ENCODE measurements at regions not wholly inside any gene's neighbourhood (a gene's known extent, or its start where the extent isn't known, plus 50 kb on each side); places are given as distances from the start of the nearest gene placed in this dataset.

- H3K4ac ChIP-seq (replicated peaks; ENCODE audit: insufficient read length, low read depth, low read length) = no peak overlapping the region
- DNase-seq (ENCODE audit: low read depth in 1 of 2, low spot score in 2 of 2) = peak; percentile 9 to 62
- no peak overlapping the region for H3K9ac ChIP-seq (replicated peaks in 1 of 4; ENCODE audit: extremely low read depth in 1 of 4, low read depth in 3 of 4, low read length in 3 of 4)
- H3K27me3 ChIP-seq (replicated peaks in 1 of 4; ENCODE audit: control insufficient read depth in 3 of 4, extremely low read depth in 1 of 4, insufficient read depth in 3 of 4, low read length in 3 of 4) = no peaks in the 10 kb centered on the region
- ChIA-PET POLR2A (ENCODE audit: partially characterized antibody) (no interaction called here), CTCF (ENCODE audit: partially characterized antibody) (interaction anchor here (0.5 to 1.6 kb wide), 8 partner anchors 23 to 1475 kb away, joined by 3 to 5 read pairs (median 3); no protein-coding TSS in a partner anchor)
- no peak overlapping the region for H3K4me2 ChIP-seq (ENCODE audit: insufficient read depth in 1 of 2, low read depth in 2 of 2, low read length in 2 of 2)
- no peak overlapping the region for H2BK20ac ChIP-seq (ENCODE audit: low read length)
- 81% methylated on average over 9 of the region's 9 CpGs; no CpG with 5 or more reads in 1 of the 2 experiments for WGBS, 2 experiments (ENCODE audit: extremely low coverage in 1 of 2, insufficient coverage in 1 of 2, insufficient read length in 1 of 2, insufficient replicate concordance in 2 of 2, low coverage in 1 of 2, low lambda C conversion rate in 2 of 2, missing lambda C conversion rate in 1 of 2)
- no peak overlapping the region for H3K23ac ChIP-seq (ENCODE audit: insufficient read length)
- no peak overlapping the region for H2BK15ac ChIP-seq (ENCODE audit: low read length)
- H3K23me2 ChIP-seq (ENCODE audit: low read depth, low read length) = no peaks in the 10 kb centered on the region
- H3K4me3 ChIP-seq (ENCODE audit: extremely low read depth in 1 of 4, insufficient read depth in 2 of 4, low read depth in 3 of 4, low read length in 4 of 4) = no peak overlapping the region
- no peak overlapping the region for H3K14ac ChIP-seq (ENCODE audit: insufficient read length)
- no peak overlapping the region for H2BK5ac ChIP-seq (ENCODE audit: low read depth, low read length)
- no peak overlapping the region for H4K91ac ChIP-seq (replicated peaks; ENCODE audit: insufficient read length, low read length)
- H3K79me2 ChIP-seq (ENCODE audit: control insufficient read depth in 1 of 2, insufficient read depth in 2 of 2, low read length in 2 of 2) = no peaks in the 10 kb centered on the region
- no peaks in the 10 kb centered on the region for H4K20me1 ChIP-seq (replicated peaks in 1 of 2; ENCODE audit: control insufficient read depth in 1 of 2, insufficient read depth in 2 of 2, low read length in 2 of 2)
- no peak overlapping the region for H2BK12ac ChIP-seq (ENCODE audit: low read depth, low read length)
- no peaks in the 10 kb centered on the region for H3K79me1 ChIP-seq (ENCODE audit: low read depth, low read length)
- no peaks in the 10 kb centered on the region for H3K9me3 ChIP-seq (ENCODE audit: insufficient read depth in 2 of 2, low read depth in 1 of 2, low read length in 1 of 2)
- H3K18ac ChIP-seq (ENCODE audit: extremely low read depth, low read length) = no peak overlapping the region
- no peak overlapping the region for H4K5ac ChIP-seq (ENCODE audit: insufficient read length, low read depth, low read length)
- H3K4me1 ChIP-seq (replicated peaks in 1 of 4; ENCODE audit: control insufficient read depth in 3 of 4, insufficient read depth in 4 of 4, low read length in 3 of 4) = no peaks in the 10 kb centered on the region; a peak in 1 of 7 replicates
- FAIRE-seq = peak; percentile 39
- no peak overlapping the region for H3K56ac ChIP-seq (replicated peaks; ENCODE audit: insufficient read length, low read depth, low read length)
- H3K36me3 ChIP-seq (ENCODE audit: control insufficient read depth in 2 of 4, insufficient read depth in 4 of 4, low read length in 3 of 4) = no peaks in the 10 kb centered on the region
- no peak overlapping the region for H2BK120ac ChIP-seq (replicated peaks; ENCODE audit: low read depth, low read length)
- no peak overlapping the region for H3K27ac ChIP-seq (ENCODE audit: low read depth, low read length)
- TF ChIP-seq TEAD4 (IDR thresholded peaks at IDR 0.05; ENCODE audit: low read depth, low read length) (peak; percentile 54; the same call in 1 of the 2 replicates), NRF1 (IDR thresholded peaks at IDR 0.05; ENCODE audit: low read depth, low read length) (no peak), POLR2AphosphoS5 (IDR thresholded peaks at IDR 0.05; ENCODE audit: low read depth, low read length) (no peak), MAX (IDR thresholded peaks at IDR 0.05) (peak; percentile 42; the same call in 1 of the 2 replicates), CTCF (IDR thresholded peaks at IDR 0.05; ENCODE audit: control extremely low read depth in 1 of 3, insufficient read depth in 1 of 3, low read depth in 1 of 3, low read length in 3 of 3) (peak in 1 of 3 experiments; percentile 11; a peak in 2 of 4 replicates), RAD21 (IDR thresholded peaks at IDR 0.05 in 1 of 2, conservative IDR thresholded peaks at IDR 0.05 in 1 of 2; ENCODE audit: low read depth in 2 of 2, low read length in 2 of 2) (peak; percentile 30 to 49; a peak in 3 of 4 replicates), E2F6 (IDR thresholded peaks at IDR 0.05) (peak; percentile 36; the same call in 1 of the 2 replicates)
- 0 out of 2 replicates have a peak overlapping the region, but pooled peaks have one; percentile 9 for H4K8ac ChIP-seq (ENCODE audit: extremely low read depth, insufficient read depth, low read length)
- peak overlapping the region; percentile 81 for H2AFZ ChIP-seq (ENCODE audit: low read length)
- H2AK5ac ChIP-seq (ENCODE audit: low read depth, low read length) = no peak overlapping the region
These were observed 255.9 kb downstream of the TBC1D4 start for GRCh38 chr13:75226092-75226491.
